Peyer's patch (tissue), 4 donors: ENCODE measurements at regions not wholly inside any gene's neighbourhood (a gene's known extent, or its start where the extent isn't known, plus 50 kb on each side); places are given as distances from the start of the nearest gene placed in this dataset.
"Not testable (repeated sequence)": the region's sequence is repeated elsewhere in the genome, so short reads cannot be mapped to it uniquely, and the experiment has no call there.

Experiments used
- DNase-seq, 3 donors: peaks; one replicate each; pipeline ENCODE4 v3.0.0-alpha.2; 2017 to 2019
- H3K27ac ChIP-seq, 4 donors: fragments of 200-600 bp; sonication (generic); one replicate each; pipeline ENCODE4 v1.5.1; 2016 to 2019
- H3K27me3 ChIP-seq, 2 donors: fragments of 200-600 bp; sonication (generic); one replicate each; pipeline ENCODE4 v1.5.1; 2019
- H3K36me3 ChIP-seq, 3 donors: fragments of 200-600 bp; sonication (generic); one replicate each; pipeline ENCODE4 v1.5.1; 2016 to 2019
- H3K4me1 ChIP-seq, 4 donors: fragments of 200-600 bp; sonication (generic); one replicate each; pipeline ENCODE4 v1.5.1; 2016 to 2019
- H3K4me3 ChIP-seq, 4 donors: fragments of 200-600 bp; sonication (generic); 1 replicate in 3 of 4; 2 replicates in 1 of 4; pipeline ENCODE4 v1.5.1; 2016 to 2019; ENCODE audit warnings: mild to moderate bottlenecking in 1 of 4
- H3K9me3 ChIP-seq, 4 donors: fragments of 200-600 bp; sonication (generic); one replicate each; pipeline ENCODE4 v1.5.1; 2016 to 2019; ENCODE audit warnings: mild to moderate bottlenecking in 1 of 4
- POLR2A ChIP-seq, 2 donors: fragments of 450-650 bp; IDR thresholded peaks; one replicate each; pipeline ENCODE4 v1.5.1; 2017; ENCODE audit warnings: antibody characterized with exemption in 2 of 2, mild to moderate bottlenecking in 2 of 2, moderate library complexity in 2 of 2
- TF ChIP-seq, protein P1 (sequence below), 6 experiments: fragments of 450-650 bp in 4 of 6; fragments of 200-600 bp in 2 of 6; sonication (generic) in 1 of 6; IDR thresholded peaks; one replicate each; pipeline ENCODE4 v1.5.1; 2017 to 2019; ENCODE audit warnings: antibody characterized with exemption in 6 of 6, mild to moderate bottlenecking in 3 of 6, moderate library complexity in 1 of 6

DNA sequence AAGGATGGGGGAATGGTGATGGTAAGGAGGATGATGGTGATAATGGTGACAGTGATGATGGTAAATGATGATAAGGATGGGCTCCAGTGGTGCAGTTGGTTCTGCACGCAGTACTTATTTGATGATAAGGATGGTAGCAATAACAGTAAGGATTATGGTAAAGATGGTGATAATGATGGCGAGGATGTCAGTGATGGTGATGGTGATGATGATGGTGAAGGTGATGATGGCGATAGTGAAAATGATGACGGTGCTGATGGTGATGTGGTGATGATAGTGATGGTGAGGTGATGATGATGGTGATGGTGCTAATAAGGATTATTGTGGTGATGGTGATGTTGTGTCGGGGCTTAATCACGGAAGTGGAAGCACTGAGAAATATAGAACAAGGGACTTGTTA is 103.7 kb downstream of the C16orf95 start:
- Histone ChIP-seq H3K27ac (no peak overlapping the region), H3K27me3 (no peaks in the 10 kb centered on the region), H3K9me3 (no peaks in the 10 kb centered on the region), H3K36me3 (no peaks in the 10 kb centered on the region), H3K4me3 (no peak overlapping the region), H3K4me1 (no peaks in the 10 kb centered on the region)
- no peak for DNase-seq
- TF ChIP-seq POLR2A (IDR thresholded peaks at IDR 0.05): no peak
- TF ChIP-seq, protein P1, sequence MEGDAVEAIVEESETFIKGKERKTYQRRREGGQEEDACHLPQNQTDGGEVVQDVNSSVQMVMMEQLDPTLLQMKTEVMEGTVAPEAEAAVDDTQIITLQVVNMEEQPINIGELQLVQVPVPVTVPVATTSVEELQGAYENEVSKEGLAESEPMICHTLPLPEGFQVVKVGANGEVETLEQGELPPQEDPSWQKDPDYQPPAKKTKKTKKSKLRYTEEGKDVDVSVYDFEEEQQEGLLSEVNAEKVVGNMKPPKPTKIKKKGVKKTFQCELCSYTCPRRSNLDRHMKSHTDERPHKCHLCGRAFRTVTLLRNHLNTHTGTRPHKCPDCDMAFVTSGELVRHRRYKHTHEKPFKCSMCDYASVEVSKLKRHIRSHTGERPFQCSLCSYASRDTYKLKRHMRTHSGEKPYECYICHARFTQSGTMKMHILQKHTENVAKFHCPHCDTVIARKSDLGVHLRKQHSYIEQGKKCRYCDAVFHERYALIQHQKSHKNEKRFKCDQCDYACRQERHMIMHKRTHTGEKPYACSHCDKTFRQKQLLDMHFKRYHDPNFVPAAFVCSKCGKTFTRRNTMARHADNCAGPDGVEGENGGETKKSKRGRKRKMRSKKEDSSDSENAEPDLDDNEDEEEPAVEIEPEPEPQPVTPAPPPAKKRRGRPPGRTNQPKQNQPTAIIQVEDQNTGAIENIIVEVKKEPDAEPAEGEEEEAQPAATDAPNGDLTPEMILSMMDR (IDR thresholded peaks at IDR 0.05): no peak

DNA sequence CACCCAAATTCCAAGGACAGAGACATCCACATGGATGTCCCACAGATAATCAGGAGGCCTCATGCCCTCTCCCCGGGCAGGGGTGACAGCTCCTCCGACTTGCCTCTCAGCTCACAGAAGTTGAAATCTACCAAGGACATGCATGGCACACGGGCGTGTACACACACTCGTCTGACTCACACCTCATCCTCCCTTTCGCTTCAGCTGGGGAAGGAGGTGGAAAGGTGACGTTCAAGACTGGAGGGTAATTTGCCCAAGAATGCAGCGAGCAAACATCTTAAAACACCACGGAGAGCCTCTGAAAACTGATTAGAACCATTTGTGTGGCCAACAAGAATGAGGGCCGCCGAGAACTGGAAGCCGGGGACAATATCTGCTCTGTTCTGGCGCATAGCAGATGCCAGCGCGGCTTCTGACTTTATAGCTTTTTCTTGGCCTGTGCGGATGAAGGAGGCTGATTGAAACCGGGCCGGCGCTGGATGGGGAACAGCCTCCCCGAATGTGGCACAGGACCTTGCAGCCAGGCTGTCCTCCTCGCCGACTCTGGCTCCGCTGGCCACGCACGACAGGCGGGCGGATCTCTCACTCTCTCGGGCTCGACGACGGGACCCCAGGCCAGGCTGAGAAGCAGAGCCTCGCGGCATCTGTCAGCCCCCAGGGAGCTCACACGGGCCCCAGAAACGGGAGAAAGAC is 100.9 kb downstream of the C16orf95 start:
- Histone ChIP-seq H3K4me3 (no peak overlapping the region), H3K27ac (no peak overlapping the region), H3K27me3 (no peaks in the 10 kb centered on the region), H3K4me1 (no peaks in the 10 kb centered on the region), H3K36me3 (no peaks in the 10 kb centered on the region), H3K9me3 (no peaks in the 10 kb centered on the region)
- DNase-seq: no peak
- TF ChIP-seq POLR2A (IDR thresholded peaks at IDR 0.05): no peak
- TF ChIP-seq, protein P1 (IDR thresholded peaks at IDR 0.05): no peak

DNA sequence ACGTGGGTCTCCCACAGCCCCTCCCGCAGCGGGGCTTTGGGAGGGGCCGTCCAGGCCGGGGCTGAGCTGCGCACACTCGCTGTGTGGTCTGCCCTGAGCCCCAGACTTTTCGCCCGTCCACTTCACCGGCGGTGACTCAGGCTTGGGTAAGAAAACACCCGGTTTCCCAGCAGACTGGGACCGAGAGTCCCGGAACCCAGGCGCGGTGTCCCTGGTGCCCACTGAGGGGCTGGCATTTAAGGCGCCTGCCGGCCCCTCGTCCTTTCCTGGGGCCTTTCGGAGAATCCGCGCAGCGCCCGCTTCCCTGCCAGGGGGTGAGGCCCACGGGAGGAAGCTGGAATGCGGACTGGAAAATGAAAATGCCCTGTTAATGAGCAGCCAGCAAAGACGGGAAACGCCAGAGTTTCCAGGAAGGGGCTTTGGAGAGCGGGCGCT is 100.3 kb downstream of the C16orf95 start:
- no peak for DNase-seq
- no peak overlapping the region for H3K4me3 ChIP-seq
- H3K4me1 ChIP-seq: no peaks in the 10 kb centered on the region
- no peak for TF ChIP-seq POLR2A (IDR thresholded peaks at IDR 0.05)
- TF ChIP-seq, protein P1 (IDR thresholded peaks at IDR 0.05): no peak
- H3K36me3 ChIP-seq: no peaks in the 10 kb centered on the region
- H3K9me3 ChIP-seq: no peaks in the 10 kb centered on the region
- H3K27ac ChIP-seq: no peak overlapping the region
- H3K27me3 ChIP-seq: no peaks in the 10 kb centered on the region

DNA sequence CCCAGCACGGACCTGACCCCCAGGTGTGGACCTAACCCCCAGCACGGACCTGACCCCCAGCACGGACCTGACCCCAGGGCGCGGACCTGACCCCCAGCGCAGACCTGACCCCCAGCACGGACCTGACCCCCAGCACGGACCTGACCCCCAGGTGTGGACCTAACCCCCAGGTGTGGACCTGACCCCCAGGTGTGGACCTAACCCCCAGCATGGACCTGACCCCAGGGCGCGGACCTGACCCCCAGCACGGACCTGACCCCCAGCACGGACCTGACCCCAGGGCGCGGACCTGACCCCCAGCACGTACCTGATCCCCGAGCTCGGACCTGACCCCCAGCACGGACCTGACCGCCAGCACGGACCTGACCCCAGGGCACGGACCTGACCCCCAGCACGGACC is 99.4 kb downstream of the C16orf95 start:
- not testable (repeated sequence) for H3K27me3 ChIP-seq, H3K27ac ChIP-seq, DNase-seq, H3K9me3 ChIP-seq, H3K4me1 ChIP-seq, H3K36me3 ChIP-seq, H3K4me3 ChIP-seq

DNA sequence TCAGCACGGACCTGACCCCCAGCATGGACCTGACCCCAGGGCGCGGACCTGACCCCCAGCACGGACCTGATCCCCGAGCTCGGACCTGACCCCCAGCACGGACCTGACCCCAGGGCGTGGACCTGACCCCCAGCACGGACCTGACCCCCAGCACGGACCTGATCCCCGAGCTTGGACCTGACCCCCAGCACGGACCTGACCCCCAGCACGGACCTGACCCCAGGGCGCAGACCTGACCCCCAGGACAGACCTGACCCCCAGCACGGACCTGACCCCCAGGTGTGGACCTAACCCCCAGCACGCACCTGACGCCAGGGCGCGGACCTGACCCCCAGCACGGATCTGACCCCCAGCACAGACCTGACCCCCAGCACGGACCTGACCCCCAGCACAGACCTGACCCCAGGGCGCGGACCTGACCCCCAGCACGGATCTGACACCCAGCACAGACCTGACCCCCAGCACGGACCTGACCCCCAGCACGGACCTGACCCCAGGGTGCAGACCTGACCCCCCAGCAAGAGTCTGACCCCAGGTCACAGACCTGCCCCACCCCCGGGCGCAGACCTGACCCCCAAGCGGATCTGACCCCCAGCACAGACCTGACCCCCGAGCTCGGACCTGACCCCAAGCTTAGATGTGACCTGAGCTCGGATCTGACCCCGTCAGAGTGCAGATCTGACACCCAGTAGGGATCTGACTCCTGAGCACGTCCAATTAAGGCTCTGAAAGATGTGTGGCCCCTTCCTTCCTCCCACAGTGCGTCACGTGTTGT is 98.7 kb downstream of the C16orf95 start:
- no peaks in the 10 kb centered on the region for H3K4me1 ChIP-seq
- no peak for DNase-seq
- H3K27me3 ChIP-seq: no peaks in the 10 kb centered on the region
- H3K4me3 ChIP-seq: no peak overlapping the region
- no peak overlapping the region for H3K27ac ChIP-seq
- H3K9me3 ChIP-seq: no peaks in the 10 kb centered on the region
- no peaks in the 10 kb centered on the region for H3K36me3 ChIP-seq
- TF ChIP-seq, protein P1 (IDR thresholded peaks at IDR 0.05): no peak

DNA sequence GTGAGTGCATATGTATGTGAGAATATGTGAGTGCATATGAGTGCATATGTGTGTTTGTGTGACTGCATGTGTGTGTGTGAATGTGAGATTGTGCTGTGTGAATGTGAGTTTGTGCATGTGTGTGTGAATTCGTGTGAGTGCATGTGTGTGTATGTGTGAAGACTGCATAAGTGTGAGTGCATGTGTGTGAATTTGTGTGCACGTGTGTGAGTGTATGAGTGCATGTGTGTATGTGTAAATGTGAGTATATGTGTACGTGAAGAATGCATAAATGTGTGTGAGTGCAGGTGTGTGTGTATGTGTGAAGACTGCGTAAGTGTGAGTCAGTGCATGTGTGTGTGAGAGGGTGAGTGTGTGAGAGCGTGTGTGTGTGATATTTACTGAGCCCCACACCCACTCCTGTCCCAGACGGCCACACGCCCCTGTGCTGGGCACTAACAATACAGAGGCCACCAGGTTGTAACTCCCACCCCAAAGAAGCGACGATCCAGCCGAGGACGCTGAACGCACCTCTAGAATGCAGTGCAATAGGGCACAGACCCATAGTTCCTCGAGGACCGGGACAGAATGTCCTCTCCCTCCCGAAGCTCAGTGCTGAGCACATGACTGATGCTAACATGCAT is 97.8 kb downstream of the C16orf95 start:
- Histone ChIP-seq H3K9me3 (no peaks in the 10 kb centered on the region), H3K4me1 (no peaks in the 10 kb centered on the region), H3K36me3 (no peaks in the 10 kb centered on the region), H3K4me3 (no peak overlapping the region), H3K27me3 (no peaks in the 10 kb centered on the region), H3K27ac (no peak overlapping the region)
- no peak for DNase-seq
- no peak for TF ChIP-seq POLR2A (IDR thresholded peaks at IDR 0.05)
- TF ChIP-seq, protein P1 (IDR thresholded peaks at IDR 0.05): no peak
